RWPE1 (cell line): ENCODE measurements at regions not wholly inside any gene's neighbourhood (a gene's known extent, or its start where the extent isn't known, plus 50 kb on each side); places are given as distances from the start of the nearest gene placed in this dataset.

ENCODE experiments used
- CTCF ChIA-PET: fragments of 350-600 bp; sonication (Branson Sonifier 250); formaldehyde crosslinking; extraction: SDS; loops from one replicate; lab custom pipeline; 2021; lab: Yijun Ruan, JAX
- POLR2A ChIA-PET: fragments of 400-600 bp; formaldehyde crosslinking; extraction: SDS; loops from one replicate; lab custom pipeline; 2020; ENCODE audit warnings: antibody characterized with exemption; ENCODE audit not compliant: low non-redundant PET; lab: Yijun Ruan, JAX
- DNase-seq: peaks from one replicate; pipeline ENCODE4 v3.0.0; 2012; ENCODE audit warnings: low spot score
- H3K27ac ChIP-seq: fragments of 450-650 bp; 2 replicates; pipeline ENCODE4 v1.5.1; 2017
- TF ChIP-seq, protein P1 (sequence below): fragments of 450-650 bp; conservative IDR thresholded peaks from 2 replicates; pipeline ENCODE4 v1.5.1; 2017; ENCODE audit warnings: low read depth, mild to moderate bottlenecking

DNA sequence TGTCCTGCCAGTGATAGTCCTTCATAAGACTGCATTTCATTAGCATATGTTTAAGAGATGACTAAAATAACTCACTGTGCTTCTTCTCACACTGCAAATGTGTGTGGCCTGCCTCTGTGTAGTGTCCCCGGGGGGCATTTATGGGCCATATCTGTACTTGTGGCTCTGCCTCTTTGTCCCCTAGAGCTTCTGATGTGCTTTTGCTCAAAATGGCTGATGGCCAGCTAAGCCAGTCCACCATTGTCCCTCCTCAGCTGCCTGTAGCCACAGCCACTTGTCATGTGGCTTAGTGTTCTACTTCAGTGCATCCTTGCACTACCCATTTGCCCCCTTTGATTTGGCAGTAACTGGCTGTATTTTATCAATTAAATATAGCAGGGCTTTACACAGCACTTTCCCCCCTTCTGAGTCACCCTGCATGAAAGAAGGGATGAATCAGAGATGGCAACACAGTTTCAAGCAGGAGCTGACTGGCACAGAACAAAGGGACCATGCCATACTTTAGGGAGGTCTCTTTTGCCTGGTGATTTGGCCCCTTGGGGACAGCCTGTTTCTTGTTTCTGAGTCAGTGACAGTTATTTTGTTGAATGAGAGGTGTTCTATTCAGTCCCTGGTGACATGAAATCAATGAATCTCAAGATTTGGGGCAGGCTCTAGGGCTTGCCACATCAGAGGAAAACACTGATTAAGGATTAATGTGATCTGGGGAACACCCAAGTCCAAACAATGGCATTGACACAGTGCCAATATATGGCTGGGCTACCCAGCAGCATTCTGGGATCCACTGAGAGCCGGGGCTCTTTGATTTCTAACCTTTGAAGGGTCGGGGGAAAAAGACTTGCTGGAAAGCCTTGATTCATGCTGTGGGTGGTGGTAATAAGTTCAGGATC lies 245.5 kb downstream of the SMARCA2 start:
- CTCF ChIA-PET: interaction anchor here (0.5 kb wide), 2 partner anchors 327 to 598 kb away, joined by 3 to 11 read pairs; no protein-coding TSS in a partner anchor
- POLR2A ChIA-PET: no interaction called here
- peak; percentile 38 for DNase-seq
- H3K27ac ChIP-seq: no peak overlapping the region
- TF ChIP-seq, protein P1, sequence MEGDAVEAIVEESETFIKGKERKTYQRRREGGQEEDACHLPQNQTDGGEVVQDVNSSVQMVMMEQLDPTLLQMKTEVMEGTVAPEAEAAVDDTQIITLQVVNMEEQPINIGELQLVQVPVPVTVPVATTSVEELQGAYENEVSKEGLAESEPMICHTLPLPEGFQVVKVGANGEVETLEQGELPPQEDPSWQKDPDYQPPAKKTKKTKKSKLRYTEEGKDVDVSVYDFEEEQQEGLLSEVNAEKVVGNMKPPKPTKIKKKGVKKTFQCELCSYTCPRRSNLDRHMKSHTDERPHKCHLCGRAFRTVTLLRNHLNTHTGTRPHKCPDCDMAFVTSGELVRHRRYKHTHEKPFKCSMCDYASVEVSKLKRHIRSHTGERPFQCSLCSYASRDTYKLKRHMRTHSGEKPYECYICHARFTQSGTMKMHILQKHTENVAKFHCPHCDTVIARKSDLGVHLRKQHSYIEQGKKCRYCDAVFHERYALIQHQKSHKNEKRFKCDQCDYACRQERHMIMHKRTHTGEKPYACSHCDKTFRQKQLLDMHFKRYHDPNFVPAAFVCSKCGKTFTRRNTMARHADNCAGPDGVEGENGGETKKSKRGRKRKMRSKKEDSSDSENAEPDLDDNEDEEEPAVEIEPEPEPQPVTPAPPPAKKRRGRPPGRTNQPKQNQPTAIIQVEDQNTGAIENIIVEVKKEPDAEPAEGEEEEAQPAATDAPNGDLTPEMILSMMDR: no peak

DNA sequence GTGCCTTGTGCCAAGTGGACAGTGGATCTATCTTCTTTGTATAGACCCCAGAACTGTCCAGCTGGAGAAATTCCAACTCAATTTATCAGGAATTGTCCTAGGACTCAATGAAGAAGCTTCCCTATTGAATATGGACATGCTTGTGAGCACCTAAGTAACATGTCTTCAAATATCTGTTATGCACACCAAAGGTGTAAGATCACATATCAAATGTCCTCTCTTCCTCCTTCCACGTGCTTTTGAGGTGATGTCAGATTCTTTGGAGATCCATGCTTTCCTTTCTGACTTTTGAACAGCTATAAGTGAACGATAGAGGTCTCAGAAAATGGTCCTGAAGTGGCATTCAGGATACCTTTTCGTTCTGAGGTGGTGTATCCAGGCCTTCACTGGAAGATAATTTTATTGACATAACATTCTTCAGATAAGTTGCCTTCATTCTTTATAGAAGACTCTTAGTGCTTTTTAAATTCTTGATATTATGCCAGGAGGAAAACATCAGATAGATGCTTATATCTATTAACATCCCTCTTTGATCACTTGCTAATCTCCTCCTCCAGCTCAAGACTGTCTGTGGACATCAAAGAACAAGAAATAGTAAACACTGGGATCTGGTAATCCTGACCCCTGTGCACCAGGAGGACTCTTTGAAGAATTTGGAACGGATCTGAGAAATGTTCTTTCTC lies 246.4 kb downstream of the SMARCA2 start:
- CTCF ChIA-PET: no interaction called here
- no peak for DNase-seq
- POLR2A ChIA-PET: no interaction called here
- no peak overlapping the region for H3K27ac ChIP-seq
- TF ChIP-seq, protein P1: no peak

DNA sequence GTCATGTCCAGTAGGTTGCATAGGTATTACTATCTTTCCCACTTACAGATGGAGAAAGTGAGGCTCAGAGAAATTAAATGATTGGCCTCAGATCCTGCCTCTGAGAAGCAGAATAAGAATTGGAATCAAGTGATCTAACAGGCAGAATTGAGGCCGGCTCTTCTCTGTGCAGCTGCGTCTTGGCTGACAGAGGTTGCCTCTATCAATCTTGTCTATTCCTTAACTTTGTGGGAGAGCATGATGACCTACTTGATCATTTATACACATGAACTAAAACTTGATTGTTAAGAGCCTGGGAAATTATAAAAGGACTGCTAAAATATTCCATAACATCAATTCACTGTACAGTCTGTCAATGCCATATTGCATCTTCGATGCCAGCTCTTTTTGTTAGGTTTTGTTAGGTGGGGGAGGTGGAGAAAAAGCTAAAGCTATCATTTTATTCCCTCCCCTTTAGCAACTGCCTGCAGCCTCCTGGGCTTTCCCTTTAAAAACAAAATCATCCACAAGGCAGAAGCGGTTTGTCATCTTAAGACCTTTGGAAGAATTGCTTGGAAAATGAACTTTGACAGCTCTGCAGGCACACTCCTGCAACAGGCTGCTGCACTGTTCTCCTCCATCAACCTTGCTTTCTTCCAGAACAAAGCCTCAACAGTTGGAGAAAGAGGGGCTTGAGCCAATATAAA lies 247.4 kb downstream of the SMARCA2 start:
- no peak for DNase-seq
- no peak overlapping the region for H3K27ac ChIP-seq
- TF ChIP-seq, protein P1: no peak
- ChIA-PET POLR2A (no interaction called here), CTCF (no interaction called here)

DNA sequence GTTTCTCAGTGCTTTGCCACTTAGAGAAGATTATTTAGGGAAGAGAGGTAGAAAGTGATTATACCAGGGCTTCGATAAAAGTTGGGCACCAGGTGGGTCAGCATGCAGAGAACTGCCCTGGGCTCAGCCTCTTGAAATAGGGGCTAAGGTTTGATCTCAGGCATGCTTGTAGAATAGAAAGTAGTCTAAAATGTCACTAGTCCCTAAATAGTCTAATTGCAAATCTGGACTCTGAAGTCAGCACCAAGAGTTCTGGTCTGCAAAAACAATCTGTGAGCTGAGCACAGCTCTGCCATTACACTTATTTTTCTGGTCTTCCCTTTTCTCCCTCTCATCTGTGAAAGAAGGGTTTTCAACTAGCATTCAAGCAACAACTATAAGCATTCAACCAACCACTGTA lies 248.0 kb downstream of the SMARCA2 start:
- CTCF ChIA-PET: interaction anchor here (0.6 kb wide), 1 partner anchor 265 kb away, joined by 3 read pairs; no protein-coding TSS in a partner anchor
- no peak overlapping the region for H3K27ac ChIP-seq
- POLR2A ChIA-PET: no interaction called here
- TF ChIP-seq, protein P1: no peak
- no peak for DNase-seq

DNA sequence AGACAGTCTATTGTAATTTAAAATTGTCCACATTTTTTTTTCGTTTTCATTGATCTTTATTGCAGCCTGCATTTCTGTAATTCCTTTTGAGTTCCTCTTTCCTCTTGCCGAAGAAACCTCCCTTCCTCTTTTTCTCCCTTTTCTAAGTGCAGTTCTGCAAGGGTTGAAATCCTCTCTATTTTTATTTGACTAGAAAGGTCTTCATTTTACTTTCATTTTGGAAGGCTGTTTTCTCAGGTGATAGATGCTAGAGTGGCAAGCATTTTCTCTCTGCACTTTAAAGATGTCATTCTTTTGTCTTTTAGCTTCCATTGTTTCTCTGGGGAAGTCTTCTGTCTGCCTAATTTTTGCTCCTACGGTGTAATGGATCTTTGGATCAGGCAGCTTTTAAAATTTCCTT lies 248.5 kb downstream of the SMARCA2 start:
- no peak overlapping the region for H3K27ac ChIP-seq
- POLR2A ChIA-PET: no interaction called here
- CTCF ChIA-PET: interaction anchor here (0.6 to 1.1 kb wide), 2 partner anchors 22 to 265 kb away, joined by 3 read pairs; no protein-coding TSS in a partner anchor
- TF ChIP-seq, protein P1: no peak
- no peak for DNase-seq

DNA sequence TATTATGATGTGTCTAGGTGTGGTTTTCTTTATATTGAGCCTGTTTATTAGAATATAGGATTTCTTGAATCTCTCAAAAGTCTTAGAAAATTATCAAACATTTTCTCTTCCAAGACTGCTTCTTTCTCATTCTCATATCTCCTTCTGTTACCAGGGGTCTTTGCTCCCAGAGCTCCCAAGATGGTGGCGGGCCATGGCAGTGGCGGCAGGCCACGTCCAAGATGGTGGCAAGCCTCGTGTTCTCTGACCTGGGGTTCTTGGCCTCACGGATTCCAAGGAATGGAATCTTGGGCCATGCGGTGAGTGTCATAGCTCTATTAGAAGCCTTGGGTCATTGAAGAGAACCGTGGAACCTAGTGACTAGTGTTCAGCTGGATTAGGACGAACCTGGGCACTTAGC lies 248.9 kb downstream of the SMARCA2 start:
- TF ChIP-seq, protein P1: no peak
- ChIA-PET CTCF (interaction anchor here (1.1 kb wide), 1 partner anchor 22 kb away, joined by 3 read pairs; no protein-coding TSS in a partner anchor), POLR2A (no interaction called here)
- DNase-seq: no peak
- no peak overlapping the region for H3K27ac ChIP-seq
